ENCODE measurements at regions not wholly inside any gene's neighbourhood (a gene's known extent, or its start where the extent isn't known, plus 50 kb on each side); places are given as distances from the start of the nearest gene placed in this dataset.

DNA sequence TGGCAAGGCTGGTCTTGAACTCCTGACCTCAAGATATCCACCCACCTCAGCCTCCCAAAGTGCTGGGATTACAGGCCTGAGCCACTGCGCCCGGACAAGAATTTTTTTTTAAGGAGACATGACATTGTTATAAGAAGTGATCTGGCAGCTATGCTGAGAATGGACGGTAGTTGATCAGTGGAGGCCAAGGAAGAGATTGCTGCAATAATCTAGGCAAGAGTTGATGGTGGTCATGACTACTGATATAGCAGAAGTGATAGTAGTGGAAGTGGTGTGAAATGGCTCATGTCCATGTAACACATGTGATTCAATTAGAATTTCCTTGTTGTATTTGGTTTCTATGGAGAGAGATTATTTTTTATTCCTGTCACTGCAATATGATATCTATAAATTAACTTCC lies 125.3 kb upstream of the CCN2 start:
- Histone ChIP-seq H4K91ac (ENCODE audit: insufficient read depth, low read depth, low read length) (no peak overlapping the region), H2AK5ac (ENCODE audit: low read depth, low read length) (no peak overlapping the region), H3K79me1 (ENCODE audit: low read depth in 1 of 2, low read length in 2 of 2) (no peaks in the 10 kb centered on the region), H3K36me3 (ENCODE audit: control insufficient read depth, insufficient read depth, low read length) (no peaks in the 10 kb centered on the region), H3K4me1 (ENCODE audit: control insufficient read depth, insufficient read depth, low read length) (peaks cover 3% of the 10 kb centered on the region; the same call in 1 of the 2 replicates), H3K9me3 (ENCODE audit: control insufficient read depth, insufficient read depth, low read length) (no peaks in the 10 kb centered on the region), H3K18ac (ENCODE audit: low read depth, low read length) (no peak overlapping the region; the same call in 1 of the 2 replicates), H3K56ac (ENCODE audit: extremely low read depth, insufficient read depth, low read length) (no peak overlapping the region), H4K5ac (ENCODE audit: low read depth, low read length) (no peak overlapping the region), H2BK15ac (ENCODE audit: low read depth, low read length) (no peak overlapping the region), H4K8ac (ENCODE audit: low read depth in 2 of 2, low read length in 2 of 2) (no peak overlapping the region), H3K27me3 (ENCODE audit: control insufficient read depth, insufficient read depth, low read length) (no peaks in the 10 kb centered on the region), H3K27ac (ENCODE audit: insufficient read depth, low read length) (no peak overlapping the region), H2AFZ (replicated peaks; ENCODE audit: low read length, poor library complexity) (no peak overlapping the region), H4K20me1 (ENCODE audit: insufficient read depth, low read length) (no peaks in the 10 kb centered on the region), H3K9ac (ENCODE audit: low read depth, low read length) (no peak overlapping the region), H3K4me3 (ENCODE audit: insufficient read depth, low read depth, low read length) (no peak overlapping the region), H2AK9ac (replicated peaks; ENCODE audit: low read depth, low read length, poor library complexity) (no peak overlapping the region), H3K14ac (replicated peaks; ENCODE audit: low read depth, low read length) (no peak overlapping the region), H3K9me1 (ENCODE audit: insufficient read depth, low read length) (0 out of 2 replicates have a peak, but pooled peaks cover 2% of the 10 kb centered on the region), H2BK5ac (ENCODE audit: low read depth, low read length, poor library complexity, severe bottlenecking) (no peak overlapping the region), H3K23ac (ENCODE audit: low read depth, low read length) (no peak overlapping the region), H3K4me2 (ENCODE audit: low read depth, low read length) (no peak overlapping the region), H2BK20ac (ENCODE audit: low read depth, low read length) (no peak overlapping the region), H3K4ac (ENCODE audit: low read depth, low read length) (no peak overlapping the region), H2BK120ac (ENCODE audit: low read depth, low read length) (no peak overlapping the region)
- dilution Hi-C loops (cut with HindIII; ENCODE audit: low sequenced_read_pairs, unreplicated experiment): no loop called here
- no peak for TF ChIP-seq MAZ (IDR thresholded peaks at IDR 0.05; ENCODE audit: borderline replicate concordance, low read depth, low read length)
- TF ChIP-seq FOS (IDR thresholded peaks at IDR 0.05; ENCODE audit: low read depth, low read length): no peak
- no peak for TF ChIP-seq MAFK (IDR thresholded peaks at IDR 0.05; ENCODE audit: low read depth, low read length)
- no peak for TF ChIP-seq RCOR1 (IDR thresholded peaks at IDR 0.05; ENCODE audit: insufficient replicate concordance, low read length)
- no peak for TF ChIP-seq RAD21 (IDR thresholded peaks at IDR 0.05; ENCODE audit: low read length)
- no peak for TF ChIP-seq CEBPB (IDR thresholded peaks at IDR 0.05; ENCODE audit: low read depth, low read length)
- TF ChIP-seq SMC3 (IDR thresholded peaks at IDR 0.05; ENCODE audit: low read depth, low read length): no peak
- TF ChIP-seq, protein P1, sequence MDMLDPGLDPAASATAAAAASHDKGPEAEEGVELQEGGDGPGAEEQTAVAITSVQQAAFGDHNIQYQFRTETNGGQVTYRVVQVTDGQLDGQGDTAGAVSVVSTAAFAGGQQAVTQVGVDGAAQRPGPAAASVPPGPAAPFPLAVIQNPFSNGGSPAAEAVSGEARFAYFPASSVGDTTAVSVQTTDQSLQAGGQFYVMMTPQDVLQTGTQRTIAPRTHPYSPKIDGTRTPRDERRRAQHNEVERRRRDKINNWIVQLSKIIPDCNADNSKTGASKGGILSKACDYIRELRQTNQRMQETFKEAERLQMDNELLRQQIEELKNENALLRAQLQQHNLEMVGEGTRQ (IDR thresholded peaks at IDR 0.05; ENCODE audit: low read depth, low read length): no peak
- TF ChIP-seq, protein P2, sequence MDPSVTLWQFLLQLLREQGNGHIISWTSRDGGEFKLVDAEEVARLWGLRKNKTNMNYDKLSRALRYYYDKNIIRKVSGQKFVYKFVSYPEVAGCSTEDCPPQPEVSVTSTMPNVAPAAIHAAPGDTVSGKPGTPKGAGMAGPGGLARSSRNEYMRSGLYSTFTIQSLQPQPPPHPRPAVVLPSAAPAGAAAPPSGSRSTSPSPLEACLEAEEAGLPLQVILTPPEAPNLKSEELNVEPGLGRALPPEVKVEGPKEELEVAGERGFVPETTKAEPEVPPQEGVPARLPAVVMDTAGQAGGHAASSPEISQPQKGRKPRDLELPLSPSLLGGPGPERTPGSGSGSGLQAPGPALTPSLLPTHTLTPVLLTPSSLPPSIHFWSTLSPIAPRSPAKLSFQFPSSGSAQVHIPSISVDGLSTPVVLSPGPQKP (IDR thresholded peaks at IDR 0.05; ENCODE audit: borderline replicate concordance, low read depth, low read length): no peak
- ChIA-PET POLR2A (ENCODE audit: unreplicated experiment) (no interaction called here), CTCF (no interaction called here)
- in situ Hi-C loops (cut with MboI; ENCODE audit: low sequenced_read_pairs): no loop called here
- no peak for DNase-seq
- intact Hi-C loops (cut with micrococcal nuclease): no loop called here
- WGBS, 2 experiments (ENCODE audit: extremely low coverage in 2 of 2, insufficient read length in 1 of 2): 100% methylated on average over 1 of the region's 3 CpGs; no CpG with 5 or more reads in 1 of the 2 experiments
- ATAC-seq (ENCODE audit: low read depth): no peak
- BruUV-seq (replicated peaks): no TSS peak

Data from IMR-90 (cell line).